K562 (cell line): ENCODE measurements at regions not wholly inside any gene's neighbourhood (a gene's known extent, or its start where the extent isn't known, plus 50 kb on each side); places are given as distances from the start of the nearest gene placed in this dataset.

Source experiments
- ATAC-seq: fragments of 200-7000 bp; cut with Tn5 transposase; 3 replicates; pipeline ENCODE4 v1.9.1; 2020; ENCODE audit warnings: moderate library complexity
- BruUV-seq: library from RNA; stranded (reverse); fragments of 400-500 nt; replicated peaks from 2 replicates; lab custom pipeline; 2021; lab: Mats Ljungman, UMichigan
- CTCF ChIA-PET: fragments of 300-600 bp; formaldehyde crosslinking; extraction: SDS; loops from one replicate; lab custom pipeline; 2021; ENCODE audit warnings: low intra/inter-chr PET ratio; lab: Yijun Ruan, JAX
- POLR2A ChIA-PET: fragments of 300-600, 350-650 bp; sonication (Branson Sonifier 250); formaldehyde crosslinking; extraction: SDS; loops from one replicate; lab custom pipeline; 2021; ENCODE audit warnings: antibody characterized with exemption, inconsistent platforms; lab: Yijun Ruan, JAX
- DNase-seq, 4 experiments: peaks; one replicate each; pipeline versions ENCODE4 v3.0.0 to v3.0.0-alpha.2; 2011 to 2018; ENCODE audit warnings: low spot score in 3 of 4, mixed read lengths in 3 of 4; ENCODE audit errors: extremely low read depth in 1 of 4
- FAIRE-seq: peaks from 2 replicates; lab custom pipeline; 2011; peaks lifted over from hg19 to GRCh38; lab: Jason Lieb, UNC
- H2AFZ ChIP-seq: 2 replicates; pipeline ENCODE4 v1.6.0; 2011; ENCODE audit warnings: low read depth, low read length, control low read depth, inconsistent platforms
- H3K27ac ChIP-seq: fragments of 200-600 bp; 3 replicates; pipeline ENCODE4 v1.8.0; 2011; ENCODE audit warnings: low read depth, mild to moderate bottlenecking, control low read depth, inconsistent platforms, low read length, moderate library complexity, mixed read lengths; ENCODE audit errors: extremely low read depth
- H3K27me3 ChIP-seq, 2 experiments: fragments of 300-600 bp in 1 of 2; 2 replicates in 1 of 2; 3 replicates in 1 of 2; pipeline versions ENCODE4 v1.6.0 to v1.8.0; 2011; ENCODE audit warnings: inconsistent platforms in 2 of 2, low read length in 2 of 2, mild to moderate bottlenecking in 1 of 2, mixed read lengths in 1 of 2, moderate library complexity in 1 of 2; ENCODE audit not compliant: control insufficient read depth in 2 of 2, insufficient read depth in 2 of 2
- H3K36me3 ChIP-seq: fragments of 300-600 bp; 3 replicates; pipeline ENCODE4 v1.8.0; 2011; ENCODE audit warnings: mild to moderate bottlenecking, low read length, inconsistent platforms; ENCODE audit not compliant: control insufficient read depth, insufficient read depth
- H3K4me1 ChIP-seq, 2 experiments: fragments of 200-600 bp in 1 of 2; replicated peaks in 1 of 2; 2 replicates in 1 of 2; 3 replicates in 1 of 2; pipeline versions ENCODE4 v1.5.1 to v1.8.0; 2011; ENCODE audit warnings: inconsistent platforms in 2 of 2, low read length in 2 of 2, mild to moderate bottlenecking in 1 of 2, mixed read lengths in 1 of 2, moderate library complexity in 1 of 2; ENCODE audit not compliant: control insufficient read depth in 2 of 2, insufficient read depth in 2 of 2
- H3K4me2 ChIP-seq: 2 replicates; pipeline ENCODE4 v1.6.1; 2011; ENCODE audit warnings: low read length, control low read depth, inconsistent platforms, mixed read lengths; ENCODE audit not compliant: insufficient read depth
- H3K4me3 ChIP-seq: fragments of 200-600 bp; sonication (generic), shearing (Covaris generic); 2 replicates; pipeline ENCODE4 v1.5.1; 2016; ENCODE audit warnings: control low read depth, inconsistent platforms
- H3K79me2 ChIP-seq: fragments of 200-600 bp; 3 replicates; pipeline ENCODE4 v1.8.0; 2011; ENCODE audit warnings: low read length, inconsistent platforms; ENCODE audit not compliant: control insufficient read depth, insufficient read depth
- H3K9ac ChIP-seq, 2 experiments: 2 replicates each; pipeline versions ENCODE4 v1.6.0 to v1.6.1; 2011; ENCODE audit warnings: low read depth in 2 of 2, low read length in 2 of 2, control low read depth in 1 of 2, inconsistent platforms in 1 of 2, mild to moderate bottlenecking in 1 of 2, mixed read lengths in 1 of 2; ENCODE audit not compliant: insufficient read depth in 1 of 2
- H3K9me1 ChIP-seq: one replicate; pipeline ENCODE4 v1.6.0; 2011; ENCODE audit warnings: inconsistent platforms, mild to moderate bottlenecking, low read length, moderate library complexity; ENCODE audit not compliant: control insufficient read depth, insufficient read depth
- H3K9me3 ChIP-seq: replicated peaks from 2 replicates; pipeline ENCODE4 v1.5.1; 2011; ENCODE audit warnings: low read depth, low read length, inconsistent platforms; ENCODE audit not compliant: control insufficient read depth, insufficient read depth
- H4K20me1 ChIP-seq: replicated peaks from 2 replicates; pipeline ENCODE4 v1.6.1; 2011; ENCODE audit warnings: low read length, inconsistent platforms, mixed read lengths; ENCODE audit not compliant: control insufficient read depth, insufficient read depth
- ARID1B ChIP-seq: fragments of 450-650 bp; IDR thresholded peaks from 2 replicates; pipeline ENCODE4 v1.6.1; 2016; ENCODE audit warnings: antibody characterized with exemption, mild to moderate bottlenecking, inconsistent platforms
- ETS2 ChIP-seq: IDR thresholded peaks from 2 replicates; pipeline ENCODE4 v1.6.1; 2016; ENCODE audit warnings: borderline replicate concordance, missing genetic modification characterization, mild to moderate bottlenecking, moderate library complexity, missing compliant biosample characterization; ENCODE audit not compliant: poor library complexity, severe bottlenecking
- EWSR1 ChIP-seq: fragments of 450-650 bp; IDR thresholded peaks from 2 replicates; pipeline ENCODE4 v1.6.1; 2018; ENCODE audit warnings: borderline replicate concordance, mild to moderate bottlenecking, low read depth, moderate library complexity; ENCODE audit not compliant: partially characterized antibody
- FOXK2 ChIP-seq, 2 experiments: fragments of 450-650 bp; IDR thresholded peaks in 1 of 2; conservative IDR thresholded peaks in 1 of 2; 2 replicates each; pipeline ENCODE4 v1.6.1; 2016; ENCODE audit warnings: low read depth in 2 of 2, mild to moderate bottlenecking in 1 of 2
- HDAC2 ChIP-seq: fragments of 450-650 bp; IDR thresholded peaks from 2 replicates; pipeline ENCODE4 v1.6.1; 2016; ENCODE audit warnings: mild to moderate bottlenecking
- HDAC8 ChIP-seq: fragments of 450-650 bp; IDR thresholded peaks from 2 replicates; pipeline ENCODE4 v1.6.1; 2016; ENCODE audit warnings: mild to moderate bottlenecking, missing genetic modification characterization, moderate library complexity, missing compliant biosample characterization
- JUNB ChIP-seq: fragments of 450-650 bp; formaldehyde crosslinking; conservative IDR thresholded peaks from 2 replicates; pipeline ENCODE4 v1.4.0; 2020; ENCODE audit warnings: mild to moderate bottlenecking
- MEIS2 ChIP-seq: fragments of 450-650 bp; IDR thresholded peaks from 2 replicates; pipeline ENCODE4 v1.6.1; 2014; ENCODE audit warnings: mild to moderate bottlenecking; ENCODE audit not compliant: partially characterized antibody
- MIER1 ChIP-seq: fragments of 450-650 bp; IDR thresholded peaks from 2 replicates; pipeline ENCODE4 v1.6.1; 2016; ENCODE audit warnings: antibody characterized with exemption, mild to moderate bottlenecking, low read depth
- POLR2B ChIP-seq: fragments of 450-650 bp; IDR thresholded peaks from 2 replicates; pipeline ENCODE4 v1.6.1; 2018; ENCODE audit warnings: low read depth; ENCODE audit not compliant: partially characterized antibody
- RBFOX2 ChIP-seq: fragments of 200-400 bp; formaldehyde crosslinking; IDR thresholded peaks from 2 replicates; pipeline ENCODE4 v1.6.1; 2017; ENCODE audit warnings: low read depth, mild to moderate bottlenecking, low read length, moderate library complexity
- RBM17 ChIP-seq: fragments of 200-400 bp; formaldehyde crosslinking; IDR thresholded peaks from 2 replicates; pipeline ENCODE4 v1.6.1; 2017; ENCODE audit warnings: low read depth, mild to moderate bottlenecking, low read length, borderline replicate concordance
- RFX1 ChIP-seq: fragments of 450-650 bp; IDR thresholded peaks from 2 replicates; pipeline ENCODE4 v1.6.1; 2016; ENCODE audit warnings: mild to moderate bottlenecking, moderate library complexity
- SRSF7 ChIP-seq: fragments of 200-400 bp; formaldehyde crosslinking; optimal IDR thresholded peaks from 2 replicates; pipeline ENCODE3; 2017; ENCODE audit warnings: mild to moderate bottlenecking, low read depth, low read length
- ZNF197 ChIP-seq: fragments of 200-800 bp; sonication (Bioruptor generic); IDR thresholded peaks from 2 replicates; pipeline ENCODE4 v1.6.1; 2016; ENCODE audit warnings: low read depth, missing genetic modification characterization, missing compliant biosample characterization
- ZNF41 ChIP-seq: fragments of 250-450 bp; sonication (Bioruptor Pico); conservative IDR thresholded peaks from 2 replicates; pipeline ENCODE4 v1.4.0; 2020; ENCODE audit warnings: mild to moderate bottlenecking
- ZNF445 ChIP-seq: fragments of 250-450 bp; sonication (Bioruptor Pico); IDR thresholded peaks from 2 replicates; pipeline ENCODE4 v1.4.0; 2020; ENCODE audit warnings: low read depth, mild to moderate bottlenecking, moderate library complexity
- WGBS: fragments of 100-300 bp; shearing (Covaris generic); methylation state at CpG from one replicate; pipeline ENCODE4 v1.1.6; 2016; ENCODE audit warnings: low coverage, mixed read lengths; ENCODE audit not compliant: insufficient coverage; ENCODE audit errors: missing lambda C conversion rate; 5-methylcytosine and 5-hydroxymethylcytosine counted together
- in situ Hi-C: fragments of 300-500 bp; cut with MboI; formaldehyde crosslinking; loops from 4 replicates; pipeline ENCODE4 v1.15.0; 2018; ENCODE audit warnings: inconsistent platforms, mixed read lengths
- intact Hi-C: fragments of 100-400 bp; cut with micrococcal nuclease; formaldehyde crosslinking; loops from 2 replicates; pipeline ENCODE4 v1.14.2; 2022
- TF ChIP-seq, protein P1 (sequence below): fragments of 250-450 bp; sonication (Bioruptor Pico); IDR thresholded peaks from 2 replicates; pipeline ENCODE4 v1.8.0; 2022; ENCODE audit warnings: inconsistent platforms
- TF ChIP-seq, protein P2 (sequence below): fragments of 250-450 bp; sonication (Bioruptor Pico); IDR thresholded peaks from 2 replicates; pipeline ENCODE4 v1.8.0; 2021; ENCODE audit warnings: mild to moderate bottlenecking, moderate library complexity

DNA sequence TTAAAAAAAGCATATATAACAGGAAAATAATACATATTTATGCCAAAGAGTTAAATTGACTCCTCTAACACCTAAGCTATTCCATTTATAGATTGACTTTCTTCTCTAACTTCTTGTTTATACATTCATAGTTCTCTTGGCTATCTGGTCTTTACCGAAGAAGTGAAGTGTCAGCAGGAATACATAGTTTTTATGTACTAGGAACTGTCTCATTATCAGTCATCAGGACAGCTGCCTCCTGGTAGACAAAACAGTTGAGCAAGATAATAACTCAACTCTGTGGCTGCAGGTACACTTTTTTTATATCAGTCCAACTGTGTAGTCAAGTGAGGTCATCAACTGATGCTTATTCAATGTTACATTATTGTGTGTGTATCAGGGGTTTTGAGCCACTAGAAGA, 1436.0 kb upstream of the NUDT12 start (continued):
- TF ChIP-seq, protein P1, sequence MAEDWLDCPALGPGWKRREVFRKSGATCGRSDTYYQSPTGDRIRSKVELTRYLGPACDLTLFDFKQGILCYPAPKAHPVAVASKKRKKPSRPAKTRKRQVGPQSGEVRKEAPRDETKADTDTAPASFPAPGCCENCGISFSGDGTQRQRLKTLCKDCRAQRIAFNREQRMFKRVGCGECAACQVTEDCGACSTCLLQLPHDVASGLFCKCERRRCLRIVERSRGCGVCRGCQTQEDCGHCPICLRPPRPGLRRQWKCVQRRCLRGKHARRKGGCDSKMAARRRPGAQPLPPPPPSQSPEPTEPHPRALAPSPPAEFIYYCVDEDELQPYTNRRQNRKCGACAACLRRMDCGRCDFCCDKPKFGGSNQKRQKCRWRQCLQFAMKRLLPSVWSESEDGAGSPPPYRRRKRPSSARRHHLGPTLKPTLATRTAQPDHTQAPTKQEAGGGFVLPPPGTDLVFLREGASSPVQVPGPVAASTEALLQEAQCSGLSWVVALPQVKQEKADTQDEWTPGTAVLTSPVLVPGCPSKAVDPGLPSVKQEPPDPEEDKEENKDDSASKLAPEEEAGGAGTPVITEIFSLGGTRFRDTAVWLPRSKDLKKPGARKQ, result no peak
- TF ChIP-seq ARID1B, result peak; percentile 43; the same call in 1 of the 2 replicates
- TF ChIP-seq, protein P2, sequence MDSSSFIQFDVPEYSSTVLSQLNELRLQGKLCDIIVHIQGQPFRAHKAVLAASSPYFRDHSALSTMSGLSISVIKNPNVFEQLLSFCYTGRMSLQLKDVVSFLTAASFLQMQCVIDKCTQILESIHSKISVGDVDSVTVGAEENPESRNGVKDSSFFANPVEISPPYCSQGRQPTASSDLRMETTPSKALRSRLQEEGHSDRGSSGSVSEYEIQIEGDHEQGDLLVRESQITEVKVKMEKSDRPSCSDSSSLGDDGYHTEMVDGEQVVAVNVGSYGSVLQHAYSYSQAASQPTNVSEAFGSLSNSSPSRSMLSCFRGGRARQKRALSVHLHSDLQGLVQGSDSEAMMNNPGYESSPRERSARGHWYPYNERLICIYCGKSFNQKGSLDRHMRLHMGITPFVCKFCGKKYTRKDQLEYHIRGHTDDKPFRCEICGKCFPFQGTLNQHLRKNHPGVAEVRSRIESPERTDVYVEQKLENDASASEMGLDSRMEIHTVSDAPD (CRISPR knock-in tag), result no peak
- TF ChIP-seq MEIS2, result peak; percentile 24

DNA sequence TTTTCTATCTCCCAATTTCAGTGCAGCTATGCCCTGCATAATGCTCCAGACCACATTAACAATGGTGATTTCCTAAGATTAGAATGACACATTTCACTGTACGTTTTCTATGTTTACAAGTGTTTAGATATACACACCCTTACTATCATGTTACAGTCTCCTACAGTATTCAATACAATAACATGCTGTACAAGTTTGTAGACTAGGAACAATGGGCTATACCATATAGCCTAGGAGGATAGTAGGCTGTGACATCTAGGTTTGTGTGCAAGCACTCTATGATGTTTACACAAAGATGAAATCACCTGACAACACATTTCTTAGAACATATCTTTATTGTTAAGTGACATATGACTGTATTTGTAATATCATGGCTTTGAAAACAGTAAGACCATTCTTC, 1435.6 kb upstream of the NUDT12 start:
- 42% methylated on average over 1 of the region's 1 CpG for WGBS
- ATAC-seq (no peak), FAIRE-seq (no peak), DNase-seq (no peak)
- H3K9me3 ChIP-seq, result no peaks in the 10 kb centered on the region; the same call in 1 of the 2 replicates
- in situ Hi-C loops (no loop called here), intact Hi-C loops (no loop called here)
- no peaks in the 10 kb centered on the region for H3K9me1 ChIP-seq
- POLR2A ChIA-PET, result no interaction called here
- H3K27me3 ChIP-seq, result no peaks in the 10 kb centered on the region
- CTCF ChIA-PET, result no interaction called here
- no peak overlapping the region for H3K4me2 ChIP-seq
- no peak overlapping the region for H3K4me3 ChIP-seq
- no peak overlapping the region for H2AFZ ChIP-seq
- no peaks in the 10 kb centered on the region; a peak in 1 of 5 replicates for H3K4me1 ChIP-seq
- no TSS peak for BruUV-seq
- no peaks in the 10 kb centered on the region for H4K20me1 ChIP-seq
- H3K27ac ChIP-seq, result no peak overlapping the region
- no peak for TF ChIP-seq RBM17
- no peak for TF ChIP-seq MIER1
- no peak for TF ChIP-seq RBFOX2
- no peak for TF ChIP-seq ZNF197 (CRISPR knock-in tag)
- TF ChIP-seq JUNB, result no peak
- no peak for TF ChIP-seq ETS2 (tag)
- no peak for TF ChIP-seq FOXK2 (conservative IDR thresholded peaks at IDR 0.05 in 1 of 2, IDR thresholded peaks at IDR 0.05 in 1 of 2; ENCODE audit: low read depth in 2 of 2)
- no peak for TF ChIP-seq POLR2B
- no peak for TF ChIP-seq ZNF41 (CRISPR knock-in tag)
- no peak for TF ChIP-seq RFX1
- no peak for TF ChIP-seq HDAC2
- TF ChIP-seq SRSF7, result no peak
- no peak for TF ChIP-seq EWSR1
- TF ChIP-seq HDAC8 (tag), result no peak
- no peak for TF ChIP-seq ZNF445 (CRISPR knock-in tag)
- H3K79me2 ChIP-seq, result no peaks in the 10 kb centered on the region
- H3K36me3 ChIP-seq, result no peaks in the 10 kb centered on the region
- no peak overlapping the region for H3K9ac ChIP-seq
